ENCODE measurements at regions not wholly inside any gene's neighbourhood (a gene's known extent, or its start where the extent isn't known, plus 50 kb on each side); places are given as distances from the start of the nearest gene placed in this dataset.
"Not testable (repeated sequence)": the region's sequence is repeated elsewhere in the genome, so short reads cannot be mapped to it uniquely, and the experiment has no call there.

DNA sequence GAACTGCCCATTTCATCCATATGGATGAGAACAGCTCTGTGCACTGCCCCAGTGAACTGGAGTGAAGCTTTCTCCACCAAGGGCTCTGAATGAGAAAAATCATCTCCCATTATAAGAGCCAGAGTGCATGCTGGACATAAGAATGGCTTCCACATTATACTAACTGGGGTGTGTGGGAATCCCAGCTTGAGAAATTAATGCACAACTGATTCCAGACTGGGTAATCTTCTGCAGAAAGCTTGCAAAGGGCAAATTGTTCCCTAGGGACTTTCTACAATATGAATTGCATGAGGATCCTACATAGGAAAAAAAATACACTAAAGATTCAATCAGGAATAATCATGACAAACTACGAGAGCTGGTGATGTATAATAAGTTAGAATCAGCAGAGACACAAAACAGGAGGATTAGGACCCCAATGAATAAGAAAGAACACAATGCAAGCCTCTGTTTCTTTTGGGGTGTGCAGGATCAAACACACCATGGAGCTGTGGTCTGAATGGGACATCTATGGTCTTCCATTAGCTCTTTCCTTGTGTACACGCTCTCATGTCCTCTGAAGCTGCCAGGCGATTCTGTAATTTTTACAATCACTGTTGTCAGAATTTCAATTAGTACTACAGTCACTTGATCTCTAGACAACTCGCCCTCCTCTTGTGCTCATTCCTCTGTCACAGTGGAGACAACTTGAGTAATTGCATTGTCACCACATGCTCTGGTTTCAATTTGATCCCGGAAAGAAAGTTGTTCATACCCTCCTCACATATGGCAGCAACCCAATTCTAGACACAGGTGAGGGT lies 1327.4 kb downstream of the GATA3 start:
- TF ChIP-seq, protein P1, sequence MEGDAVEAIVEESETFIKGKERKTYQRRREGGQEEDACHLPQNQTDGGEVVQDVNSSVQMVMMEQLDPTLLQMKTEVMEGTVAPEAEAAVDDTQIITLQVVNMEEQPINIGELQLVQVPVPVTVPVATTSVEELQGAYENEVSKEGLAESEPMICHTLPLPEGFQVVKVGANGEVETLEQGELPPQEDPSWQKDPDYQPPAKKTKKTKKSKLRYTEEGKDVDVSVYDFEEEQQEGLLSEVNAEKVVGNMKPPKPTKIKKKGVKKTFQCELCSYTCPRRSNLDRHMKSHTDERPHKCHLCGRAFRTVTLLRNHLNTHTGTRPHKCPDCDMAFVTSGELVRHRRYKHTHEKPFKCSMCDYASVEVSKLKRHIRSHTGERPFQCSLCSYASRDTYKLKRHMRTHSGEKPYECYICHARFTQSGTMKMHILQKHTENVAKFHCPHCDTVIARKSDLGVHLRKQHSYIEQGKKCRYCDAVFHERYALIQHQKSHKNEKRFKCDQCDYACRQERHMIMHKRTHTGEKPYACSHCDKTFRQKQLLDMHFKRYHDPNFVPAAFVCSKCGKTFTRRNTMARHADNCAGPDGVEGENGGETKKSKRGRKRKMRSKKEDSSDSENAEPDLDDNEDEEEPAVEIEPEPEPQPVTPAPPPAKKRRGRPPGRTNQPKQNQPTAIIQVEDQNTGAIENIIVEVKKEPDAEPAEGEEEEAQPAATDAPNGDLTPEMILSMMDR (IDR thresholded peaks at IDR 0.05; ENCODE audit: extremely low read depth, missing control alignments) = no peak
- DNase-seq (ENCODE audit: low spot score) = no peak

DNA sequence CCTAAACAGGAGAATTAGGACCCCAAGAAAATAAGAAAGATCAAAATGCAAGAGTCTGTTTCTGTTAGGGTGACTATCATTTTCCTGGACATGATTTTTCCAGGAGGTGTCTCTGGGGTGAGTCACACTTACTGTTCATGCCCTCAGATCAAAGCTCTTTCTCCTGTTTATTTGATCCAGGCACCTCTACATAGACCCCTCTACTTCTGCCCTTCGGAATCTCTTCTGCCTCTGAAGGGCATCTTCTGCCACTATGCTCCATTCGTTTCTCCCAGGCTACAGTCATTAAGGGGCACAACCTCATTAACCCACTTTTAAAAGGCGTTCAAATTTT lies 1328.0 kb downstream of the GATA3 start:
- no peak for DNase-seq (ENCODE audit: low spot score)
- TF ChIP-seq, protein P1 (IDR thresholded peaks at IDR 0.05; ENCODE audit: extremely low read depth, missing control alignments) = no peak

DNA sequence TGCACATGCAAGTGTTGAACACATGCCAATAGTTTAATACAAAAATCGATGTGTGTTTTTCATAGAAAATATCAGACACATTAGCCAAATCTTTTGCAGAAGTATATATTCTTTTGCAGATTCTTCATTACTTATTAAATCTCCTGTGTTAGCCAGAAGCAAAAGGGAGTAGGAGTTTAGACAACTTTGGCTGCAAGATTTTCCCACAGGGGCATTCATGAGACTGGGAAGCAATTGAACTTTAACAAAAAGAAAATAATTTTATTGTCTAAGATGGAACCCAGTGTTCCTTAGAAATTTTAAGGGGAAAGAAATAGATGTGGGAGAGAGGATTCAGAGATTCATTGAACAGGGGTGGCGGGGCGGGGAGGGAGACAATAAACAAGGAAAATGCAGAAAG lies 1336.0 kb downstream of the GATA3 start:
- TF ChIP-seq, protein P1 (IDR thresholded peaks at IDR 0.05; ENCODE audit: extremely low read depth, missing control alignments) = no peak
- DNase-seq (ENCODE audit: low spot score) = no peak

DNA sequence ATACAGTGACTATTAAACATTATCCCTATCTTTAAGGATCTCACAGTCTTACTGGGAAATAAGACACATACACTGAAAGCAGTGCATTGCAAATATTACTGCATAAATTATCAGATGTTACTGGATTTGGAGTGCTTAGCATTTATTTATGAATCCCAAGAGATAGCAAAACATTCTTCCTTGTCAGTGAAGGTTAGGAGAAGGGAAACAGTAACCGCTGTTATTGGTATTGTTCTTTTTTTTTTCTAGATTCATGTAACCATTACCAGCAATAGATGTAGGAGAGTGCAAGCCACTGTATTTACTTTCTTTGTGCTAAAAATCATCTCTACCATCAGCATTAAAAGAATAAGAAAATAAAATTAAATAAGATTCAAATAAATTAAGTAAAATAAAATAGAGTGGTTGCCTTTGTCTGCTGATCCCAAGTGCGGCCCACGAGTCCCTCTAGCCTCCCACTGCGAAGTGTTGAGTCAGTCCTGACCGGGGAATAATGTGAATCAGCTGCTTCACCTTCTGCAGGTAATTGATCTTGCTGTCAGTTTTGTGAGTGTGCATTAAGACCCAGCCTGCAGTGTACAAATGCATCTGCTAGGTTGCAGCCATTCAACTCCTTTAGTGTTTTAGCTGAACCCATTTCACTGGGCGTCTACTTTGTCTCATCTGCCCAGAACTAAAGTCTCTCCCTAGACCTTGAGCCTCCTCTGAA lies 1344.9 kb downstream of the GATA3 start:
- TF ChIP-seq, protein P1 (IDR thresholded peaks at IDR 0.05; ENCODE audit: extremely low read depth, missing control alignments) = no peak
- no peak for DNase-seq (ENCODE audit: low spot score)

DNA sequence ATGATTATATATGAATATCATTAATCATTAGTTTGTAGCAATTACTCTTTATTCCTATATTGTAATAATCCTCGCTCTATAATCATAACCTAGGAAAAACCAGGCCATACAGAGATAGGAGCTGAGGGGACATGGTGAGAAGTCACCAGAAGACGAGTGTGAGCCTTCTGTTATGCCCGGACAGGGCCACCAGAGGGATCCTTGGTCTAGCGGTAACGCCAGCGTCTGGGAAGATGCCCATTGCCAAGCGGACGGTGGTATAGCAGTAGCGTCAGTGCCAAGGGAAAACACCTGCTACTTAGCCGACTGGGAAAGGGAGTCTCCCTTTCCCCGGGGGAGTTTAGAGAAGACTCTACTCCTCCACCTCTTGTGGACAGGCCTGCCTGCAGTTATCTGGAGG lies 1347.6 kb downstream of the GATA3 start:
- DNase-seq (ENCODE audit: low spot score) = not testable (repeated sequence)

DNA sequence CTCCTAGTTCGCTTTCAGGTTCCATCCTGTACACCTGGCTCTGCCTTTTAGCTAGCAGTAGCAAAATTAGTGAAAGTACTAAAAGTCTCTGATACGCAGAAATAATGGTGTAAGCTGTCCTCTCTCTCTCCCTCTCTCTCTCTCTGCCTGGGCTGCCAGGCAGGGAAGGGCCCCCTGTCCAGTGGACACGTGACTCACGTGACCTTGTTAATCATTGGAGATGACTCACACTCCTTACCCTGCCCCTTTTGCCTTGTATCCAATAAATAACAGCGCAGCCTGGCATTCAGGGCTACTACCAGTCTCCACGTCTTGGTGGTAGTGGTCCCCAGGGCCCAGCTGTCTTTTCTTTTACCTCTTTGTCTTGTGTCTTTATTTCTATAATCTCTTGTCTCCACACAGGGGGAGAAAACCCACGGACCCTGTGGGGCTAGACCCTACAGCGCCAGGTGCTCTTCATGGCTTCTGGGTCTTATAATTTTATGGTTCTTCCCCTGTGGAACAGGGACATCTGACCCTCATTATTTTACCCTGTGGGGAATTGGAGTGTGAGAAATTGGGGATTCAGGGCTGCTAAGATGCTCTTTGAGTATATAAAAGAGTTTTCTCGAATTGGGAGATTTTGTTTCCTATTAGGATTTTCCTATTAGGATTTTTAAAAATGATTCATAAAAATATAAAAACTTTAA lies 1348.2 kb downstream of the GATA3 start:
- not testable (repeated sequence) for DNase-seq (ENCODE audit: low spot score)

DNA sequence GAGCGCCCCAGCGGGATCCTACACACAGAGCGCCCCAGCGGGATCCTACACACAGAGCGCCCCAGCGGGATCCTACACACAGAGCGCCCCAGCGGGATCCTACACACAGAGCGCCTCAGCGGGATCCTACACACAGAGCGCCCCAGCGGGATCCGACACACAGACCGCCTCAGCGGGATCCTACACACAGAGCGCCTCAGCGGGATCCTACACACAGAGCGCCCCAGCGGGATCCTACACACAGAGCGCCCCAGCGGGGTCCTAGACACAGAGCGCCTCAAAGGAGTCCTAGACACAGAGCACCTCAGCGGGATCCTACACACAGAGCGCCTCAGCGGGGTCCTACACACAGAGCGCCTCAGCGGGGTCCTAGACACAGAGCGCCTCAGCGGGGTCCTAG lies 1352.7 kb downstream of the GATA3 start:
- DNase-seq (ENCODE audit: low spot score) = not testable (repeated sequence)

DNA sequence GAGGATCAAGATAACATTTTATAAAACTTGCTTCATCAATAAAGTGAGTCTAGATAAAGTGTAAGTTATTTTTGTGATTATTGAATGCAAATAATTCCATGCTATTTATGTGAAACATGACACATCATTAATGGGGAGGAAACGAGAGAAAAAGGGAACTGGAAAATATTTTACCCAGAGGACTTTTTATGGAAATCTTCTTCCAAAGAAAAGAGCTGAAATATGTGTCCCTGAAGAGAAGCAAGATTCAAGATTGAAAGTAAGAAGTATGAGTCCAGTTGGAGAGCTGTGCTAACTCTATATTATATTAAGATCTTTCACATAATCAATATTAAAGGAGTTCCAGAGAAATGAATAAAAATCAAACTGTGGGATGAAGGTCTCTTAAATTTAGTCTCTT lies 1361.8 kb downstream of the GATA3 start:
- no peak for DNase-seq (ENCODE audit: low spot score)
- TF ChIP-seq, protein P1 (IDR thresholded peaks at IDR 0.05; ENCODE audit: extremely low read depth, missing control alignments) = no peak

DNA sequence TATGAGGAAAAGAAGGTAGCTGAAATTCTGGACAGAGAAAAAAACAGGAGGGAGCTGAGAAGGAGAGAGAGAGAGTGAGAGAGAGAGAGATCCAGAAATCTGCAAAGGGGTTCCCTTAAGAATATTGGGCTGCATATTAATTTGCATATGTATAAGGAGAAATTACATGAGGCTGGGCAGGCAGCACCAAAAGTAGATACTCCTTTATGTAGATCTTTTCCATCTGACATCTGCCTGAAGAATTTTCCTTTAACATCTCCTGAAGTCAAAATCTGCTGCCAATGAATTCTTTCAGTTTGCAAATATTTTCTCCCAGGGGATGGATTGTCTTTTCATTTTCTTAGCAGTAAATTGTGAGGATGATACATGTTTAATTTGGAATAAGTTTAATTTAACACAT lies 1365.3 kb downstream of the GATA3 start:
- no peak for DNase-seq (ENCODE audit: low spot score)
- TF ChIP-seq, protein P1 (IDR thresholded peaks at IDR 0.05; ENCODE audit: extremely low read depth, missing control alignments) = no peak

Data from GM20000 (cell line).